Stimulated activated CD4-positive, alpha-beta T cell treated with anti-CD3 and anti-CD28 coated beads, Interleukin-12 subunit alpha, Interleukin-12 subunit beta, amount 100 ng/mL, for 24 hours (primary cell): ENCODE measurements at regions not wholly inside any gene's neighbourhood (a gene's known extent, or its start where the extent isn't known, plus 50 kb on each side); places are given as distances from the start of the nearest gene placed in this dataset.

Experiments
- DNase-seq, 2 experiments: peaks; one replicate each; pipeline ENCODE4 v3.0.0-alpha.2; 2020; ENCODE audit warnings: low read depth in 2 of 2

DNA sequence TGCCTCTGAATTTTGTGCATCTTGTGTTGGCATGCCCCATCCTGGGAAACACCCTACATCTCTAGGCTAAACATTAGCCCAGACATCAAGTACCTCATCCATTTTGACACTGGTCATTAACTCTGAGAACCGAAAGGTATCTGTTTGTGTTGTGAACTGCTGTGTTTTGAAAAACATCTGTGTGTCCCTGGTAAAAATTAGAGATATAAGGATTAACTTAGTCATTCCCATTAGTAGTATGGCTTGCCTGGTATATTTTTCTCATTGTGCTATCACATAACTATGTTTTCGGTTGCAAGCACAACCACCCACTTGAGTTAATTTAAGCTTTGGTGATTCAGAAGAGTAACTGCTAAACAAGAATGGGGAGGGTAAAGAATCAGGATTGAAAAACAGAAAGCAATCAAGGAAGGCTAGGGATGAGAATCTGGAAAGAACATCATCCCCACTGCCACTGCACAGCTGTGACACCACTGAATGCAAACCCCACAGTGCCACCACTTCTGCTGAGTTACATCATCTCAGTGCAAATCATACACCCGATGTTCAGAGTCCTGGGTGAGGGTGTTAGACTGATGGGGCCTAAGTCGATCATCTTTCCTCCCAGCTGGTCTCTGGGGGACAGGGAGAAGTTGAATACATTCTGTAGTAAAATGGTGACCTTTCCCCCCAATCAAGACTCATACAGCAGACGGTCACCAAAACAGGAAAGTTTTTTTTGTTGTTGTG lies 234.0 kb downstream of the EPHA4 start:
- DNase-seq = no peak

DNA sequence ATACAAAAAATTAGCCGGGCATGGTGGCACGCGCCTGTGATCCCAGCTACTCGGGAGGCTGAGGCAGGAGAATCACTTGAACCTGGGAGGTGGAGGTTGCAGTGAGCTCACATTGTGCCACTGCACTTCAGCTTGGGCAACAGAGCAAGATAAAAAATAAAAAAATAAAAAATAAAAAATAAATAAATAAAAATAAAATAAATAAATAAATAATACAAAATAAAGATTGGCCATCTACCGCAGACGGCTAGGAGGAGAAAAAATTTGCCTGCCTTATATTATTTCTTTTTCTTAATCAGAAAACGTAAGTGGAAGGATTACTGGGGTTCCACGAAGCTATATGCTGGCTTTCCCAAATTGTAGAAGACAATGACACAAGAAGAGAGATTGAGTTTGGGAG lies 229.7 kb downstream of the EPHA4 start:
- no peak for DNase-seq

DNA sequence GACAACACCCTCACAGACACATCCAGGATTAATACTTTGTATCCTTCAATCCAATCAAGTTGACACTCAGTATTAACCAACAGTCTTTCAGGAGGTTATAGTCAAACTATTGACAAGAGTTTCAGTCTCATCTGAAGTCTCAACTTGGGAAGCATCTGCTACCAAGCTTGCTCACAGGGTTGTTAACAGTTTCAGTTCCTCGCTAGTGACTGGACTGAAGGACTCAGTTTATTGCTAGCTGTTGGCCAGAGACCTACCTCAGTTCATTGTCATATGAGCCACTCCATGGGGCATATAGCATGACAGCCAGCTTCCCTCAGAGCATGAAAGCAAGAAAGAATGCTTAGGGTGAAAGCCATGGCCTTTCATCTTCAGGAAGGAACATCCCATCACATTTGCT lies 228.6 kb downstream of the EPHA4 start:
- DNase-seq = no peak

DNA sequence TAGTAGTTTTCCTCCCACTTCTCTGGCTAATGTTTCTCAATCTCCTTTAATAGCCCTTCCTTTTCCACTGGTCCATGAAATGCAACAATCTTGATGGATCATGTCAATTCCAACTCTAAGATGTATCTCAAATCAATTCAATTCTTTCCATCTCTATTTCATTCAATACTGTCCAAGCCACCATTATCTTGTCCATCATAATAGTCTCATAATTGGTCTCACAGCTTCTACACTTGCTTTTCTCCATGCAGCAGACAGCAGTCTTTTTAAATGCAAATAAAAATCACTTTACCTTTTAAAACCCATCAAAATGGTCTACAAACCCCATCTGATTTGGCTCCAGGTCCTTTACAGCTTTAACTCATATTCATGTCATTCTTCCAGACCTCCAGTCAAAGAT lies 226.6 kb downstream of the EPHA4 start:
- no peak for DNase-seq

DNA sequence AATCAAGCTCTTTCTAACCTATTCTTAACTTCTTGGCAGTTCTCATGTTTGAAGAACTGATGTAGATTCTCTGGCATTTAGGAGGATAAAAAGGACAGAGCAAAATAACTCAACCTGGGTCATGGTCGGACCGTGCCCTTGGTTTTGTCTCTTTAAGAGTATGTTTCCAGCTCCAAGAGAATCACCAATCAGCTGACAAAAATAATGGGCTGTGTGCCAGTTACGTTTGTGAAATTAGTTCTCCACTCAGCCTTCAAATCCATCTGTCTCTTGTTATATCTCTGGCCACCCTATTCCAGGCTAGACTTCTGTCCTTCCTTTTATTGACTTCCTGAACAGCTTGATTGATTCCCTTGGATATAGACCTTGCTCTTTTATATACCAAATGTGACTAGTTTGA lies 225.7 kb downstream of the EPHA4 start:
- no peak for DNase-seq

DNA sequence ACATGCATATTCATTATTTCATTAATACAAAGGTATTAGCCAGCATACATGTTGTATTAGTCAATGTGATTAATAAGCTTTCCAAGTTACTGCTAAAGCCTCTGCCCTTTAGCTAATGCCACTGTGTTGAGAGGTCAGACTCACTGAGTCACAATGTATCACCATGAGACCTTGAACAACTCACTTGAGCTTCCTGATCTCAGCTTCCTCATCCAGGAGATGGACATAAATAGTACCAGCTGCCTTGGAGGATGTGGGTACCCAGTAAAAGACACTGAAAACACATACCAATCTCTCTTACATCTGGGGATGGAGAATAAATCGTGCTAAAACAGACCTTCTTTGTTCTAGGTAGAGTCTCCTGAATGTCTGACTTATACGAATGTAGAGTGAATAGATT lies 224.6 kb downstream of the EPHA4 start:
- no peak for DNase-seq

DNA sequence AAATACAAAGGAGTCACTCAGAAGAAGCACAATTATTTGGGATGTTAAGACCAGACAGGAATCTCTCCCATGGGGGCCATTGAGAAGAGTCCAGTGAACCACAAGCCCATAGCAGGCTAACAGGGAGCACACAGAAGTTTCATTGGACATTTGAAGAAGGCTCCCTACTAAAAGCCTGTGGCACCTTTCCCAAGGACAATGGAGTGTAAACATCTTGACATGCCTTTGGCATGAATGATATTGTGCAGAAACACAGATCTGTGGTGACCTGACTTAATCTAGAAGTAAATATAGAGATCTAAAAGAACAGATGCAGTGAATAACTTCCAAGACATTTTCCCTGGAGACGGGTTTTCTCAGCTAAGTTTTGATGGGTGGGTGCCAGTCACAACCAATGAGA lies 221.5 kb downstream of the EPHA4 start:
- no peak for DNase-seq

DNA sequence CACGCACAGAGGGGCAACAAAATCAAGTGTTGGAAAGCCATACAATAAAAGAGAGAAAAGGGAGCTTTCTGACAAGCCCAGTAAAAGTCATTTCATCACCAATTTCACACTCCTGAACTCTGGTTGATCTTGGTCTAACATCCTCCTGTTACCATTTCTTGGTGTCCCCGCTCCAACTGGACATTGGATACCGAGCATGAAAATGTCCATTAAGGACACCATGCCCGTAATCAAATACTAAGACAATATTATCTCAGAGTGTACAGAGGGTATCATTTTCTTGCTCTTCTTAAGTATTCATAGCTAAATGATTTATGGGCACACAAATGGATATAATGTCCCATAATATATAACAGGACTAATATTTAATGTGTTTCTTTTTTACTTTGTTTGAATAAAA lies 218.9 kb downstream of the EPHA4 start:
- no peak for DNase-seq

DNA sequence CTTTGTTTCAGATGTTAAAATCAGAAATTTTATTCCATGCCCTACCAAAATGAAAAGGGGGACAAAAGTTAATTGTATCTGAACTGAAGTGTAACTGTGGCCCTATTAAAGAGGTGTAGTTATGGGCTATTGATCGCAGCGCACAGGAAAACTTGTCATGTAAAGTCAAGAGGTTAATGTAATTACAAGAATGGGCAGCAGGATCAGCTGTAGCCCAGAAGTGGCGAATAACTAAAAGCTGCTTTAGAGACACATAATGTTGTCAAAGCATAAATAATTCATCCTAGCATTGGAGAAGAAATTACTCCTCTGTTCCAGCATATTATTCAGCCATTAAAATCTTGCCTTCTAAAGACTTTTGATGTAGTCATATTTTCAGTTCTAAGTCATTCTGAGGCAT lies 211.8 kb downstream of the EPHA4 start:
- no peak for DNase-seq

DNA sequence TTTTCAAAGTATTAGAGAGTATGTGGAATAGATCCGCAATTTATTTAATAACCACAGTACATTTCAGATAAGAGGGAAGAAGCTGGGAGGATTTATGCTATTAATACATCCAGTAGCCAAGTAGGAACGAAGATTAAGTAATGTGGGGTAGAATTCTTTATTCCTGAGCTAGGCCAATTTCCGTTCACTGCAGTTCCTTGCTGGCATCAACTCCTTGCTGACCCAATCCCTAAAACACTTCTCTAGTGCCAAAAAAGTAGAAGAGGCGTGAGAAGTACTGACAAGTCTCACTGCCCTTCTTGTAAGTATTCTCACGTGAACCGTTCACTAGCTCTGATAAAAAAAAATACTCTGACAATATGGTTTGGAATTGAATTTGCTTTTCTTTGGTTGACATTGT lies 211.4 kb downstream of the EPHA4 start:
- no peak for DNase-seq

DNA sequence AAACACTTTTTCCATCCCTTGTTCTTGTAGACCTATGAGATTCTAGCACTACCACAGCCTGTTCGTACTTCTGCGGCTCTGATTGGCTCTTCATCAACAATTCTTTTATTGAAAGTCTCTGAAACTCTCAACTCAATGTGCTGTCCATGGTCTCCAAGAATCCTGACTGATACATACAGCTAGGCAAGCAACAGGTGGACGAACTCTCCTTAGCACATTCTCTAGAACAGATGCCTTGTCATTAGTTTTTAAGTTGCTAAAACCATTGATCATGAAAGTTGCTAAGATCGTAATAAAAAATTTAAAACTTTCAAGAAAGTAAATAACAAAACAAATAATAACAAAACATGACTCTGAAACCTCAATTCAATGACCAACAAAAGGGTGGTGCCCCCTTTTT lies 210.5 kb downstream of the EPHA4 start:
- DNase-seq = no peak

DNA sequence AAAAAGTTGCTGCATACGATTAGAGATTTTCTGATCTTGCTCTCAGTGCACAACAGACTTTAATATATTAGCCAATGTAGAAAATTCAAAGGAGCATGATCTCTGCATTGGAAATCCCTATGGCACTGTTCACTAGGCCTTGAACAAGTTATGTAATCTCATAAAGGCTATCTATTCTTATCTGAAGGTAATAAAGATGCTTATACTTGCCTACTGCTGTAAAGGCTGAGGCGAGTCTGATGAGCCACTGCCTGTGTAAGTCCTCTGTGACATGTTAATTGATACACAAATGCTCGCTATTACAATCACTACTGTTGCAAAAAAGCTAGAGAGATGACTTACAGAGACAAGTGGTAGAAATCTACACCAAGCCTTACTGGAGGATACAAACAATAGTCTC lies 207.4 kb downstream of the EPHA4 start:
- no peak for DNase-seq
